Stimulated activated CD8-positive, alpha-beta memory T cell treated with anti-CD3 and anti-CD28 coated beads, Interleukin-2, amount 100 ng/mL, for 48 hours (primary cell): ENCODE measurements at regions not wholly inside any gene's neighbourhood (a gene's known extent, or its start where the extent isn't known, plus 50 kb on each side); places are given as distances from the start of the nearest gene placed in this dataset.
"Not testable (repeated sequence)": the region's sequence is repeated elsewhere in the genome, so short reads cannot be mapped to it uniquely, and the experiment has no call there.

Experiments used
- DNase-seq, 2 donors: peaks; one replicate each; pipeline ENCODE4 v3.0.0-alpha.2; 2020; ENCODE audit warnings: low read depth in 2 of 2

DNA sequence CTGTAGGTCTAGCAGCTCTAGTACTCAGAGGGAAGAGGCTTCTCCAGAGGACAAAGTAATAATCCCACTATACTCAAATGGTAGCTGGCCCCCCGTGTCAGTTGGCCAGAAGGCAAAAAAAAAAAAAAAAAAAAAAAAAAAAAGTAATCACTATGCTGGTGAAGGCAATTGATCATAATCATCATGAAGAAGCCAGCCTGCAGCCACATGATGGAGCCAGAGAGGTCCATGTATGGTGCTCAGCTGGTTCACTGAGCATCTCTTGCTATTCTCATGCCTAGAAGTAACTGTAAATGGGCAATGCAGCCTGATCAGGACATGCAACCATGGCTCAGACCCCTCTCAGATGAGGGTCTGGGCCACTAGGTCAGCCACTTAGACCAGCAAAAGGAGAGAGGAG, 378.8 kb downstream of the MED13L start:
- DNase-seq = no peak

DNA sequence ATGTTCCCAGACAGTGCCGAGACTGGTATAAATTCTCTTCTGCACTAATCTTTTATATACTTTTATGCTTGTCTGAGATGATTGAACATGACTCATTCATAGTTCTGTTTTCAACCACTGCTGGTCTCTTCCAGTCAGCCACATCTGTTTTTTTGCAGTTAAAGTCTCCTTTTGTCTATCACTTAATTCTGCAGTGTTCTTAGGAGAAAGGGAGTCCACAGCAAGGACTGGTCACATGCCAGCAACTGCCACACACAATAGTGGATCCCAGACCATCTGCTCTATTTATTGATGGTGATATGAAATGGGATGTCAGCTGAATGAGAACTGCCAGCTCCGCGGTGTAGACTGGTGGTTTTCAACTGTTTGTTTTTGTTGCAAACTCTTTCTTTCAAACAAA, 379.8 kb downstream of the MED13L start:
- DNase-seq = no peak

DNA sequence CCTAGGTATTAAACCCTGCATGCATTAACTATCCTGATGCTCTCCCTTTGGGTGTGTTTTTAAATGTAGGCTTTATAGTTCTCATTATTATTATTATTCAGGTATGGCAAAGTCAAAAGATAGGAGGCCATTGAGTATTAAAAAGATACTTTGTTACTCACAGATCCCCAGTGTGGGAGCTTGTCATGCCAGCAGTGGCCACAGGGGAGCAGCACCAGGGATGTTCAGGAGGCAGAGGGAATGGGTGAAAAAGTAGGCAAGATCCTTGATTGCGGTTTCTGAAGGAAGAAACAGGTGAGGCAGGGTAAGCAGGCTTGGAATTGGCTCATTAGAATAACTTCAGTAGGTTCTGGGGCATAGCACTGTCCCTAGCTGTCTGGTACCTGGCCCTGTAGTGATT, 382.2 kb downstream of the MED13L start:
- no peak for DNase-seq

DNA sequence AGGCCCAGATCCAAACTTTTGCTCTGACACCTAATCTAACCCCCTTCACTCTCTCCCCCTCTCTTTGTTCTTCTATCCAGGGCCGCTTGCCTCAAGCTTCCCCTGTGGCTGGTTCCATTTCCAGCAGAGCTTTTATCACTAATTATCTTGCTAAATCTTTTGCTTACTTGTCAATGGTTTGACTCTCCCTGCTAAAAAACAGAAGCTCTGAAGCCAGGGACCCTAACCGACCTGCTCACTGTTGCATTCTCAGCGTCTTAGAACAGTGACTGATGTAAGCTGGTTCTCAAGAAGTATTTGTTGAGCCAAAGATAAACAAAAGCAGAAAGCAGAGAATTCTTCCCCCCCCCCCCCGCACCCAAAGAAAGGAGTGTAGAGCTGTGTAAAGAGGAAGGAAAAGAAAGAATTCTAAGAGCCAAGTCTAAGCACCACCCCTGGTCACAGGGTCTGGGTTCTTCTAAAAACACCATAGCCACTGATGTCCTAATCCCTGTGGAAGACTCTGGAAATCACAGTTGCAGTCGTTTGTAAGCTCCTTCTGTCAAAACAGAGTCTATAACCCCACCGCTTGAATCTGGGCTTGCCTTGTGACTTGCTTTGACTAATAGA, 385.8 kb downstream of the MED13L start:
- DNase-seq = no peak

DNA sequence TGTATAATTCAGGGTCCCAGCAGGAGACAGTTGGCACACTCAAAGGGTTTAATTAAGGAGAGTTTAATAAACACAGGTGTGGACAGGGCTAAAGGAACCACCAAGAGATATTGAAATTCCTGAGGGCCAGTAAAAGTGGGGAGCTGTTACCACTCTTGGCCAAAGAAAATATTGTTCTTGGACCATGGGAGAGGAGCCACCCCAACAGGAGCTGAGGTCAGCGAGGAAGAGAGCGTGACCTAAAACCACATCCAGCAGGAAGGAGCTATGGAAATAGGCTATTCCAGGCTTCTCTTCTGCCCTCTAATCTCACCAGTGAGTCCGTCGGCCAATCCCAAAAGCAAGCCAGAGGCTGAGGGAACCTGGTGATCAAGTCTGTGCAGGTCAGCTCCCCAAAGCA, 390.8 kb downstream of the MED13L start:
- DNase-seq = no peak

DNA sequence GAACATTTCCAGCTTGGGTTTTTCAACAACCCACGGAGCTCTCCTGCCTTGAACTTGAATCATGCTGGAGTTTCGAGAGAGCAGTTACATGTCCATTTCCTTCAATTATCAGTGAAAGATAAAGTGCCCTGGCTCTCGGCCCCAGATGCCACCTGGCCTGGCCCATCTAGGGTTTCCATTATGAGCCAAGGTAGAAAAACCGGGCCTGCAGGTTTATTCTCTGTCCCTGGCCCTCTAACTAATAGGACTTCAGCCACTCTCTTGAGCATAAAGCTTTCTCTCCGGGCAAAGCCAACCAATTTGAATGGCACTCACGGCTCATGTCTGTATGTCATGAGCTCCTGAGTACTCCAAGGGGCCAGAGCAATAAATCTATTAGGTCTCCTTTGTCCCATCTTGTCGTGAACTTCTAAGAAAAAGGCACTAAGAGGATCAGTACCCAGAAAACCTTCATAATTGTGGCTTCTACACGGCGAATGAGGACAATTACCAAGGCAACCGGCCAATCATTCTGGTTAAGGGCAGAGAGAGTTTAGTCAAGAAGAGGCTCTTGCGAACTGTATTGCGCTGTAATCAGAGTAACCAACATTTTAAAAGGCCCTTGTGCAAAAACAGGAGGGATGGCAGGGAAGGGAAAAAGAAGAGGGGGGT, 392.3 kb downstream of the MED13L start:
- DNase-seq = no peak

DNA sequence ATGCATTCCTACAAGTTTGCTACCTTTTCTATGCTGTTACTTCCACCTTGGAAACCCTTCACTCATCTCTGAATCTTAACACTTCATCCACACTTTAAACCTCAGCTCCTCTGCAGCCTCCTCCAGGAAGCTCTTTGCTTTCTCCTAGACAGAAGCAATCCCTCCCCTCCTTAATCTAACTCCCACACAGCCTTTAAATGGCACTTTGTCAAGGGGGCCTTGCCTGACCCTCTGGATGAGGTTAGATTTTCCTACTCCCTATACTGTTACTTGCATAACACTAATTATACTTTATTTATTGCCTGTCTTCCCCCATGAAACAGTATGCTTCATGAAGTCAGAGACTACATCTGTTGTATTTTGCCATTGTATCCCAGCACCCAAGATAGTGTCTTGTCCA, 394.6 kb downstream of the MED13L start:
- no peak for DNase-seq

DNA sequence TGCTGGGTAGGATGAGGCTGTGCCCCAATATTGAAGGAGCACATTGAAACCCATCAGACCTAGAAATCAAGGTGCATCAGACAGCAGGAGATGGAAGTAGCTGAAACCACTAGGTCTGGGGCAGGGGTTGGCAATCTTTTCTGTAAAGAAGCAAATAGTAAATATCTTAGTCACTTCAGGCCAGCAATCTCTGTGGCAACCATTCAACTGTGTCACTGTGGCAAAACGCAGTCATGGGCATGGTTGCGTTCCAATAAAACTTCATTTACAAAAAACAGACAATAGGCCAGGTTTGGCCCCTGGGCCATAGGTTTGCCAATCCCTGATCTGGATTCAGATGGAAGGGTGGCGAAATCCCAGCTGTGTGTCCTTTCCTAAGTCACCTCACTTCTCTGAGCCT, 397.3 kb downstream of the MED13L start:
- no peak for DNase-seq

DNA sequence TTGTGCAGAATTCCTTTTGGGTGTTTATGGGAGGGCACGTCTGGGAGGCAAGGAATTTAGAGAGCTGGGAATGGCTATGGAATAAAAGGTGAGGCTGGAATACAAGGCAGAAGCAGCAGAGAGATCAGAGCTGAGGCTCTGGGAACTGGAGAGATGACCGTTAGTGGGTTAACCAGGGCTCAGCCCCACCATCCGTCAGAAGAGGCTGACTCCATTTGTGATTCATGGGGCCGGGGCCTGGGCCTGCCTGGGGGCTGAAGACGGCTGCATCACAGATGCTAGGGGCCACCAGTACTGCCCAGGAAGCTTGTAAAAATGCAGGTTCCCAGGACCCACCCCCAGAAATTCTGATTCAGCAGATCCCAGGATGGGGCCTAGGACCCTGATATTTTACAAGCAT, 398.1 kb downstream of the MED13L start:
- no peak for DNase-seq

DNA sequence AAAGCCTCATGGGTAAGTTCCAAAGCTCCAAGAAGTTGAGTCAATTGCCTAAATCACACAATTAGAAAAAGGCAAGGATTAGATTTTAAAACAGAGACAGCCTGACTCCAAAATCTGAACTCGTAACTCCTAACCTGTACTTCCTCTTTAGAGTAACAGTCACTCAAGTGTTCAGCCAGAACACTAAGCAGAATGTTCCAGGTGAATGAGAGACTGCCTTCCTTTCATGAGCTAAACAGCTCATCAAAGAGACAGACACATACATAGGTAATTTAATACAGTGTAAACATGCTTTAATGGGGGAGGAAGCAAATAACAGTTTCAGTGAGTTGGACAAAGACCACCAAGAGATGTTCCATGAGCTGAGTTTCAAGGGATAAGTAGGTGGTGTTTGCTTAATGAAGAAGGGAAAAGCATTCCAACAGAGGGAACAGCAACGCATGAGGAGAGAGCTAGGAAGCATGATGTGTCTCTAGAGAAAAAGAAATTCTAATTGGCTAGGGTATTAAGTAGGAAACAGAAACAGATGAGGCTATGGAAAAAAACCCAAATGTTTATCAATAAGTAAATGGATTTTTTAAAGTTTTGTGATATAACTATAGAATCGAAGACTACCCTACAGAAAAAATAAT, 403.9 kb downstream of the MED13L start:
- DNase-seq = no peak

DNA sequence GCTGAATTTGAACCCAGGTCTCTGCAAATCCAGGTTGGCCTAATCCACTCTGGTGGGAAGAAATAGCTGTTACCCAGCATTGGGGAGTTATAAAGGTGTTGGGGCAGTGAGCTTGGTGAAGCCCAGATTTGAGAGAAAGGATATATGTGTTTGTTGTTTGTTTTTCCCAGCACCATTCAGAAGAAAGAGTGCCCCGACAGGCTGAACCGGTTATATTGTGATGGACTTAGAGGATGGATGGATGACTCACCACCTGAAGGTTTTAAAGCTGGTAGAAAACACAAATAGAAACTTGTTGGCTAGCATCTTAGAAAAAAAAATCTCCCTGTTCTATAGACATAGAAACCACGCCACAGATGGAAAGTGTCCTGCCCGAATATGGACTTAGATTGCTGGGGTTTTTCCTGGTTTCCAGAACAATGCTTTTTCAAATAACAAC, 404.6 kb downstream of the MED13L start:
- no peak for DNase-seq

DNA sequence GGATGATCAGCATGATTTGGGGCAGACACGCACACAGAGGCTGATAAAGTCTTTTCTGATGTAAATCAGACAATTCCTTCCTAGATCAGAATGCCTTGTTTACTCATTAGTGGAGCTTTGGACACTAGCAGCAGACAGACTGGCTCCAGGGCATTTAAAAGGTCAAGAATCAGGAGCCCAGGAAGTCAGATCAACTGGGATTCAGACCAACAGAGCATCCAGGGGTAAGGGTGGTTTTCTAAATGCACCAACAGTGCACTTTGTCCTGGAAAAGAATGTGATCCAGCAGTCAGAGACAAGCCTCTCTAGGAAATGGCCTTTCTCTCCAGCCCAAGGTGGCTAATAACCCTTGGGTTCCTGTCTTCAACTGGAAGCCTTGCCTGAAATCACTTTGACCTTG, 405.3 kb downstream of the MED13L start:
- no peak for DNase-seq

DNA sequence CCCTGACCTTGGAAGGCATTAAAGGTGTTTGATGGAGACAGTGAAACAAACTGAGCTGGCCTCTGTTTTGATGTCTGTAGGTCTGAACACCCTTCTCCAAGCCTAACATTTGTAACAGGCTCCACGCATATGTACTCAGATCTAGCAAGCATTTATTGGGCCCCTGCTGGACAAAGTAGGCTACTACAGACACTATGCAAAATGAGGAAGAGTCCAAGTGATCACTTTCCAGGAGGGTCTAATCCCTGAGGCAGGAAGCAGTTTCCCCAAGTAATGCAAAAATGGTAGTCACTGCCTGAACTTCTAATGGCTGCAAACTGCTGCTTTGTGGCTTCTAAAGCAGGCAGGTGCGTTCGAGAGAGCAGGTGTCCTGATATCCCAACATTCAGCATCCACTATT, 405.8 kb downstream of the MED13L start:
- no peak for DNase-seq

DNA sequence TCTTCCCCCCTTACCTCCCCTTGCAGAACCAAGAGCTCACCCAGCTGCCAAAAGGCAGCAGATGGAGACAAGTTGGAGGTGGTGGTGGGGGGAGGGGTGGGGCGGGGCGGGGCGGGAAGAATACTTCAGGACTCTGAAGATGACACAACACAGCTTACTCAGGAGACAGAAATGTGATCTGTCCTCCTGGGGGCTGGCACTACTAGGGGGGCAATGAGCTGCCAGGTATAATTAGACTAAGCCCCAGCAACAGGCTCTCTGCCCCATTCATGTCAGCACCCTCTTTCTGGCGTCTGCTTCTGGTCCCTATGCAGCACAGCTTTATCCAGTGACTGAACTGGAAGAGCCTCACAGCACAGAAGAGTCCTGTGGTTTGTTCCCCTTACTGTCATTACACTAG, 407.0 kb downstream of the MED13L start:
- no peak for DNase-seq

DNA sequence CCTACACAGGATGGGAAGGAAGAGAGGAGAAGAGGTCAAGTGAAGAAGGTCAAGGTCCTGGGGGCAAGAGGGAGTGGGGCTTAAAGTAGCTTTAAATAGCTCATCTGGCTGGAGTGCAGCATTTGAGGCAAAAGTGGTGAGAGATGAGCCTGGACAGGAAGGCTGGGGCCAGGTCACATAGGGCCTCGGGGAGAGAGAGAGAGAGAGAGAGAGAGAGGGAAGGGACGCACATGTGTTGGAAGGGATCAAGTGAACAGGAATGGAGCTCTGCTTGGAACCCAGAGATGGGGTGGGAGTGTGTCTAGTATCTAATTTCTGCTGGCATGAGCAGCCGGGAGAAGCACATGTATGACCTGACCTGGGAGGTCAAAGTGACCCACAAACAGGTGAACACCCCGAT, 407.5 kb downstream of the MED13L start:
- DNase-seq = no peak

DNA sequence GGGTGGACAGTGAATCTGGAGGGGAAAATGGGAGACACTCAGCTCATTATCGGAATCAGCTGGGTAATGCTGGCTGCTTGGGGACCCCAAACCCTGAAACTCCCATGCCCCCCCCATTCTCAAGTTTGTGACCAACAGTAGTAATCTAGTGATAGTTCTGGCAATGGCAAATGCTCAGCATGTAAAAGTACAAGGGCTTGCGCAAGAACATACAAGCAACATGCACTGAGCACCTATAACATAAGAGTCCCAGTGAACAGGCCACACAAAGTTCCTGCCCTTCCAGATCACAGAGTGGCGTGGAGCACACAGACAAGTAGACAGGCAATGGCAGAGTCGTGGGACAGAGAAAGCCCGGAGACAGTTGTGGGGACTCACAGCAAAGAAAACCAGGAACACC, 407.9 kb downstream of the MED13L start:
- DNase-seq = no peak

DNA sequence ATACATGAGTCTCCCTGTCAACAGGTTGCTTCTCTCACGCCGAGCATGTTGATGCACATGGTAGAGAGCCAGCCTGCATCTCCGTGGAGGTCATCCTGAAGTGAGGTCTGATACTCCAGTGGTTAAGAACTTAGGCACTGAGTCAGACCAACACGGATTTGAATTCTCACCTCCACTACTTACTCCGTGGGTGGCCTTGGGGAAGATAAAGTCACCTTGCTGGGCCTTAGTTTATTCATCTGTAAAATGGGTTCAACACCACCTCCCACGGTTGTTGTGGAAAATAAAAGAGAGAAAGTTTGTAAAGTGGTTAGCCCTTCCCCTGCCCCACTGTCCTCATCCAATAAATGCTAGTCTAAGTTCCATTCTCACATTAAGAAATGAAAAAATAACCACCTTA, 408.9 kb downstream of the MED13L start:
- no peak for DNase-seq

DNA sequence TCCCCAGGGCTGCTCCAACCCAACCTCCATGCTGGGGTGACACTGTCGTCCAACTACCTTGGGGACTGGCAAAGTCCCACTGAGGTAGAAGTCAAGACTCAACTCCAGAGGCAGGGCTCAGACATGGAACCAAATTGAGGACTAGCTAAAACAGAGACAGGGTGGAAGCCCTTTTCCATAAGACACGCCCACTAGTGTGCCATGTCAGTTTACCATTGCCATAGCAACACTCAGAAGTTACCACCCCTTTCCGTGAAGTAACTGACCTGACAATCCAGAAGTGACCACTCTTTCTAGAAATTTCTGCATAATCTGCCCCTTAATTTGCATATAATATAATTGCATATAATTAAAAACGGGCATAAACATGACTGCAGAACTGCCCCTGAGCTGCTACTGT, 409.6 kb downstream of the MED13L start:
- no peak for DNase-seq

DNA sequence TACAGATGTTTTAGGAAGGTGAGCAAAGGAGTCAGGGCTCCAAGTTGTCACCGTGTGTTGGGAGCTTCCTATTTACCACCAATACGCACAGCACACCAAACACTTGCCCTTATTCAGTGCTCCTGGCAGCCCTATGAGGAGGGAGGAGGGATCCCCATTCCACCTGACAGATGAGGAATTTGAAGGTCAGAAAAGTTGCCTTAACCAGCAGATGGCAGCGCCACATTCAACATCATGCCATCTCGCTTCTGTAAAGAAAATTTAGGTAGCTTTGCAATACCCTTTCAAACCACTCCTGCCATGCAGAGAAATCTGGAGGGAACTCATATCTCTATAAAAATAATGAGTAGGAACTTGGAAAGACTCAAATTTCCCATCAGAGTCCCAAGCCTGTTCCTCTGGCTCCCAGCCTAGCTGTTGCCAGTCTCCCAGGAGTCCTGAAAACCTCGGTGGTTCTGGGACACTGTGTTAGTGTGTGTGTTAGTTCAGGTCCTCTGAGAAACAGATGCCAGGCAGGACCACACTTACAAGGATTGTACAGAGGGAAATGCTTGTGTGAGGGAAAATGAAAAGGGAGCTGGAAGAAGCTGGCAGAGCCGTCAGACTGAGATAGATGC, 410.5 kb downstream of the MED13L start:
- DNase-seq = no peak

DNA sequence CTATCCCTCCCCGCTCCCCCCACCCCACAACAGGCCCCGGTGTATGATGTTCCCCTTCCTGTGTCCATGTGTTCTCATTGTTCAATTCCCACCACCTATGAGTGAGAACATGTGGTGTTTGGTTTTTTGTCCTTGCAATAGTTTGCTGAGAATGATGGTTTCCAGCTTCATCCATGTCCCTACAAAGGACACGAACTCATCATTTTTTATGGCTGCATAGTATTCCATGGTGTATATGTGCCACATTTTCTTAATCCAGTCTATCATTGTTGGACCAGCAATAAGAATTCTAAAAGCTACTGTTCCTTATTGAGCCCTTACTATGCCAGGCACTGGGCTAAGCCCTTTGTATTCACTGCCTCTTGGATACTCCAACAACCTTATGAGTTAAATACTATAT, 411.2 kb downstream of the MED13L start:
- DNase-seq = not testable (repeated sequence)

DNA sequence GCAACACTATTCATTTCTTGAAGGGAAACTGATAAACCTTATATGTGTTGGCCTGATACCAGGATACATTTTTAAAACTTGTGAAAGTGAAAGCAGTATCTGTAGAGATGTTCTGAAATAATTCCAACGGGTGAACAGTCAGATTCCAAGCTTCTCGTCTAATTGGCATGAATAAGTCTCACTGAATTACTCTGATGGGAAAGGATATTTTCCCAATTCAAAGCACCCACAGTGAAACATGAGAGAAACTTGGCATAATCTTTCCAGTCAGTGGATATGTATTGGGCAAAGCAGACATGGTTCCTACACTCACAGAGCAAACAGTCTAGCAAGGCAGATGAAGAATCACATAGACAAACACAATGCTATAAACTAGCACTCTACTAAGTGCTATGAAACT, 413.1 kb downstream of the MED13L start:
- DNase-seq = no peak

DNA sequence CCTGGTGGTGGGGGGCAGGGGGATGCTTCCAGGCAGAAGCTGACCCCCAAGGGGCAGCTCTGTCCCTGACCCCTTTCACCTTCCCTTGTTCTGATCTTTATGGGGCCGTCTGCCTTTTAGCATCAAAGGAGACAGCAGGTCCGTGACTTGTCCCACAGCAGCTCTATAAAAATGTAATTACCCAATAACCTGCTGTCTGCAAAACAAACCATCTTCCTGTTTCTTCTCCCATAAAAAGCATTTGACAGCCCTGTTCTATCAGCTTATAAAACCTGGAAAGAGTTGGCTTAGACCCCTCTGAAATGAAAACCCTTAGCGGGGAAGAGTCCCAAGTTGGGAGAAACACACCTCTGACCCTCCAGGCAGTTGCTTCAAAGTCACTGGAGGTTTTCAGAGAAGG, 416.9 kb downstream of the MED13L start:
- no peak for DNase-seq

DNA sequence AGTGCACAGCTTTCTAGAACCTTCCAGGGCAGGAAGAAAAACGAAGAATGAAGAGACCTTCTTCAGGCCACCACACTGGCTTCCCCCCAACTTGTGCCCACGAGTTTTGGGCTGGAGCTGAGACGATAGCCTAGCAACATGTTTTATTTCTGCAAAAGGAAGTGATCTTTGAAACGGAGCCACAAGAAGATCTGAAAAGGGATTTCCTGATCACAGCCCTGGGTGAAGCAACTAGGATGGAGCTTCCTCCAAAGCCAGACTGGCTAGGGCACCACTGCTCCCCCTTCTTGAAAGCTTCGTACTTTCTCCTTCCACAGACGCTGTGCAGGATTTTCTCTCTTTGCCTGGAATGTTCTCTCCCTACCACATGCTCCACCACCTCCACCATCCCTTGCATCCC, 418.3 kb downstream of the MED13L start:
- DNase-seq = no peak
